ENCODE measurements at regions not wholly inside any gene's neighbourhood (a gene's known extent, or its start where the extent isn't known, plus 50 kb on each side); places are given as distances from the start of the nearest gene placed in this dataset.

DNA sequence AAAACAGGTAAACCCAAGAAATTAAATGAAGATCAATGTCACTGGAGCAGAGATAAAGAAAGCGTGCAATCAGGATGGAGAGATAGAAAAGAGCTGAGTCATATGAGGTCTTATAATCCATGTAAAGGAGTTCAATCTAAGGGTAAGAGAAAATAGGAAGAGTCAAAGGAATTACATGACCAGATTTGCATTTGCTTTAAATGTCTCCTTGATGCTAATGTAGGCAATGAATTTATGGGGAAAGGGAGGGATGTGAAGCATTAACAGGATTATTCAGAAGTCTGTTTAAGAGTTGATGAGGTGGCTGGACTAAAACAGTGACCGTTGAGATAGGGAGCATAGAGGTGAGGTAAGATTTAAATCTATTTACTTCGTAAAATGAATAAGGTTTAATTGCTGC lies 623.1 kb downstream of the MBD2 start:
- CTCF ChIA-PET (ENCODE audit: low intra/inter-chr PET ratio, low total read pairs): no interaction called here
- POLR2A ChIA-PET: no interaction called here
- in situ Hi-C loops (cut with HindIII; ENCODE audit: extremely low pct_ligation_motif_present, low pct_unique_long_range_greater_than_20kb): no loop called here
- H3K79me2 ChIP-seq (ENCODE audit: insufficient read depth, low read length): no peaks in the 10 kb centered on the region
- H3K4me2 ChIP-seq (ENCODE audit: low read depth, low read length): no peak overlapping the region
- no peaks in the 10 kb centered on the region for H3K4me1 ChIP-seq (ENCODE audit: insufficient read depth, low read length)
- no peaks in the 10 kb centered on the region for H3K27me3 ChIP-seq (ENCODE audit: control insufficient read depth in 1 of 2, insufficient read depth in 2 of 2, low read length in 2 of 2)
- no peaks in the 10 kb centered on the region; the same call in none of the 2 replicates for H3K9me3 ChIP-seq (ENCODE audit: low read length)
- no peaks in the 10 kb centered on the region for H4K20me1 ChIP-seq (ENCODE audit: insufficient read depth, low read length)
- WGBS (ENCODE audit: low lambda C conversion rate): 9% methylated on average over 3 of the region's 3 CpGs
- TF ChIP-seq ZNF121 (CRISPR knock-in tag; IDR thresholded peaks at IDR 0.05) (no peak), NFE2L2 (IDR thresholded peaks at IDR 0.05; ENCODE audit: low read length) (0 out of 2 replicates have a peak, but pooled peaks have one; percentile 18)
- FAIRE-seq (no peak), DNase-seq (ENCODE audit: low spot score) (no peak), ATAC-seq (no peak)
- intact Hi-C loops (cut with micrococcal nuclease; ENCODE audit: unreplicated experiment): no loop called here
- H2AFZ ChIP-seq (ENCODE audit: low read length): no peak overlapping the region
- no peak overlapping the region for H3K9ac ChIP-seq (ENCODE audit: insufficient read depth, low read depth, low read length)
- H3K4me3 ChIP-seq (replicated peaks in 1 of 3; ENCODE audit: insufficient read depth in 1 of 3, low read depth in 2 of 3, low read length in 3 of 3): no peak overlapping the region
- BruUV-seq (replicated peaks): no TSS peak
- H3K36me3 ChIP-seq (replicated peaks in 1 of 2; ENCODE audit: control insufficient read depth in 1 of 2, insufficient read depth in 2 of 2, low read length in 2 of 2): no peaks in the 10 kb centered on the region
- H3K27ac ChIP-seq (ENCODE audit: extremely low read length, insufficient read depth, low read length): no peak overlapping the region

DNA sequence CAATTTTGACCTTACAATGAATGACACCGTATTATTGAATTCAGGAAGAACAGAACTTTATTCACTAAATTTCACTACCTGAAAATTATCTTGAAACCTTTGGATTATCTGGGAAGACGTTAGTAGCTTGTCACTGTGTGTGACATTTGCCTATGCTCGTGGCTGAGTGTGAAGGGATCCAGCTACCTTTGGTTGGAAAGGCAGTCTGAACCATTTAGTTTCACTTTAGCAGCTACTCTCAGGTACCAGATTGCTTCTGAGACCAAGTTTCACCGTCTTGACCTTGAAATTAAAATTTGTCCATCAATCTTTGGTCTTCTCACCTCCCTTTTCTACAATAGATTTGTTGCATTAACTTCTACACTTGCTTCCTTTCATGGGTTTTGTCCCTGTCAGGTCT lies 637.5 kb downstream of the MBD2 start:
- intact Hi-C loops (cut with micrococcal nuclease; ENCODE audit: unreplicated experiment): no loop called here
- no TSS peak for BruUV-seq (replicated peaks)
- no peak overlapping the region for H3K9ac ChIP-seq (ENCODE audit: insufficient read depth, low read depth, low read length)
- H3K27me3 ChIP-seq (ENCODE audit: control insufficient read depth in 1 of 2, insufficient read depth in 2 of 2, low read length in 2 of 2): no peaks in the 10 kb centered on the region
- H4K20me1 ChIP-seq (ENCODE audit: insufficient read depth, low read length): no peaks in the 10 kb centered on the region
- FAIRE-seq: no peak
- H3K9me3 ChIP-seq (ENCODE audit: low read length): peaks cover 47% of the 10 kb centered on the region
- in situ Hi-C loops (cut with HindIII; ENCODE audit: extremely low pct_ligation_motif_present, low pct_unique_long_range_greater_than_20kb): no loop called here
- no peak for ATAC-seq
- no peaks in the 10 kb centered on the region for H3K36me3 ChIP-seq (replicated peaks in 1 of 2; ENCODE audit: control insufficient read depth in 1 of 2, insufficient read depth in 2 of 2, low read length in 2 of 2)
- no peaks in the 10 kb centered on the region for H3K4me1 ChIP-seq (ENCODE audit: insufficient read depth, low read length)
- POLR2A ChIA-PET: no interaction called here
- TF ChIP-seq DNMT3B (CRISPR knock-in tag; conservative IDR thresholded peaks at IDR 0.05) (no peak), TEAD3 (CRISPR knock-in tag; optimal IDR thresholded peaks at IDR 0.05; ENCODE audit: borderline replicate concordance) (no peak), ZNF10 (CRISPR knock-in tag; IDR thresholded peaks at IDR 0.05; ENCODE audit: borderline replicate concordance, low read depth) (no peak), ZMYM2 (CRISPR knock-in tag; IDR thresholded peaks at IDR 0.05) (no peak), HNRNPLL (IDR thresholded peaks at IDR 0.05; ENCODE audit: low read depth, low read length, poor library complexity, severe bottlenecking) (no peak), ZNF788 (CRISPR knock-in tag; IDR thresholded peaks at IDR 0.05; ENCODE audit: borderline replicate concordance) (no peak), RAD51 (IDR thresholded peaks at IDR 0.05; ENCODE audit: borderline replicate concordance) (no peak), ZNF501 (CRISPR knock-in tag; IDR thresholded peaks at IDR 0.05) (no peak), ZNF678 (CRISPR knock-in tag; IDR thresholded peaks at IDR 0.05) (no peak), TGIF2 (CRISPR knock-in tag; IDR thresholded peaks at IDR 0.05) (no peak), ZNF543 (CRISPR knock-in tag; IDR thresholded peaks at IDR 0.05) (no peak), ZNF792 (CRISPR knock-in tag; IDR thresholded peaks at IDR 0.05) (no peak), ZNF234 (CRISPR knock-in tag; conservative IDR thresholded peaks at IDR 0.05) (no peak), ZNF136 (CRISPR knock-in tag; IDR thresholded peaks at IDR 0.05; ENCODE audit: low read depth) (no peak), ZFX (CRISPR knock-in tag; IDR thresholded peaks at IDR 0.05; ENCODE audit: low read depth) (no peak), ZNF549 (CRISPR knock-in tag; IDR thresholded peaks at IDR 0.05) (no peak)
- TF ChIP-seq, protein P1, sequence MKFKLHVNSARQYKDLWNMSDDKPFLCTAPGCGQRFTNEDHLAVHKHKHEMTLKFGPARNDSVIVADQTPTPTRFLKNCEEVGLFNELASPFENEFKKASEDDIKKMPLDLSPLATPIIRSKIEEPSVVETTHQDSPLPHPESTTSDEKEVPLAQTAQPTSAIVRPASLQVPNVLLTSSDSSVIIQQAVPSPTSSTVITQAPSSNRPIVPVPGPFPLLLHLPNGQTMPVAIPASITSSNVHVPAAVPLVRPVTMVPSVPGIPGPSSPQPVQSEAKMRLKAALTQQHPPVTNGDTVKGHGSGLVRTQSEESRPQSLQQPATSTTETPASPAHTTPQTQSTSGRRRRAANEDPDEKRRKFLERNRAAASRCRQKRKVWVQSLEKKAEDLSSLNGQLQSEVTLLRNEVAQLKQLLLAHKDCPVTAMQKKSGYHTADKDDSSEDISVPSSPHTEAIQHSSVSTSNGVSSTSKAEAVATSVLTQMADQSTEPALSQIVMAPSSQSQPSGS (CRISPR knock-in tag; IDR thresholded peaks at IDR 0.05): no peak
- TF ChIP-seq, protein P2, sequence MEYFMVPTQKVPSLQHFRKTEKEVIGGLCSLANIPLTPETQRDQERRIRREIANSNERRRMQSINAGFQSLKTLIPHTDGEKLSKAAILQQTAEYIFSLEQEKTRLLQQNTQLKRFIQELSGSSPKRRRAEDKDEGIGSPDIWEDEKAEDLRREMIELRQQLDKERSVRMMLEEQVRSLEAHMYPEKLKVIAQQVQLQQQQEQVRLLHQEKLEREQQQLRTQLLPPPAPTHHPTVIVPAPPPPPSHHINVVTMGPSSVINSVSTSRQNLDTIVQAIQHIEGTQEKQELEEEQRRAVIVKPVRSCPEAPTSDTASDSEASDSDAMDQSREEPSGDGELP (IDR thresholded peaks at IDR 0.05; ENCODE audit: borderline replicate concordance, low read depth): no peak
- H2AFZ ChIP-seq (ENCODE audit: low read length): no peak overlapping the region
- DNase-seq (ENCODE audit: low spot score): no peak
- no peaks in the 10 kb centered on the region for H3K79me2 ChIP-seq (ENCODE audit: insufficient read depth, low read length)
- CTCF ChIA-PET (ENCODE audit: low intra/inter-chr PET ratio, low total read pairs): no interaction called here
- 2% methylated on average over 4 of the region's 4 CpGs for WGBS (ENCODE audit: low lambda C conversion rate)
- H3K27ac ChIP-seq (ENCODE audit: extremely low read length, insufficient read depth, low read length): no peak overlapping the region
- H3K4me3 ChIP-seq (replicated peaks in 1 of 3; ENCODE audit: insufficient read depth in 1 of 3, low read depth in 2 of 3, low read length in 3 of 3): no peak overlapping the region
- no peak overlapping the region for H3K4me2 ChIP-seq (ENCODE audit: low read depth, low read length)

All from HepG2 (cell line).